GM12865 (cell line): ENCODE measurements at regions not wholly inside any gene's neighbourhood (a gene's known extent, or its start where the extent isn't known, plus 50 kb on each side); places are given as distances from the start of the nearest gene placed in this dataset.

ENCODE experiments used
- DNase-seq: peaks from one replicate; pipeline ENCODE4 v3.0.0; 2010; ENCODE audit warnings: low read depth
- H3K4me3 ChIP-seq: 2 replicates; pipeline ENCODE4 v1.5.1; 2011; ENCODE audit warnings: mild to moderate bottlenecking, low read depth, low read length, control low read depth
- CTCF ChIP-seq: IDR thresholded peaks from 2 replicates; pipeline ENCODE4 v1.5.1; 2011; ENCODE audit warnings: low read length, control low read depth, low read depth, inconsistent platforms; ENCODE audit not compliant: insufficient read depth; ENCODE audit errors: missing control alignments

GRCh38 chr5:167708449-167708848 is 583.0 kb upstream of the WWC1 start:
- no peak for TF ChIP-seq CTCF
- DNase-seq: no peak

GRCh38 chr5:167709625-167710024 is 581.8 kb upstream of the WWC1 start:
- H3K4me3 ChIP-seq: no peak overlapping the region
- TF ChIP-seq CTCF: no peak
- no peak for DNase-seq

More at GRCh38 chr5:167708449-167708848, 583.0 kb upstream of the WWC1 start:
- no peak overlapping the region for H3K4me3 ChIP-seq

GRCh38 chr5:167710444-167711073 is 580.9 kb upstream of the WWC1 start:
- no peak for DNase-seq
- no peak overlapping the region for H3K4me3 ChIP-seq
- no peak for TF ChIP-seq CTCF

- no peak for DNase-seq
- TF ChIP-seq CTCF: no peak
- H3K4me3 ChIP-seq: no peak overlapping the region
Measured at GRCh38 chr5:167712986-167713585, 578.4 kb upstream of the WWC1 start.

- no peak for DNase-seq
- TF ChIP-seq CTCF: no peak
- no peak overlapping the region for H3K4me3 ChIP-seq
Measured at GRCh38 chr5:167713896-167714295, 577.5 kb upstream of the WWC1 start.

GRCh38 chr5:167716126-167716775 is 575.2 kb upstream of the WWC1 start:
- DNase-seq: no peak
- H3K4me3 ChIP-seq: no peak overlapping the region
- no peak for TF ChIP-seq CTCF

GRCh38 chr5:167720259-167720658 is 571.2 kb upstream of the WWC1 start:
- TF ChIP-seq CTCF: no peak
- no peak overlapping the region for H3K4me3 ChIP-seq
- DNase-seq: no peak
